ENCODE measurements at regions not wholly inside any gene's neighbourhood (a gene's known extent, or its start where the extent isn't known, plus 50 kb on each side); places are given as distances from the start of the nearest gene placed in this dataset.

GRCh38 chr12:123038966-123039365 is 58.5 kb downstream of the ARL6IP4 start:
- intact Hi-C loops (cut with micrococcal nuclease), result no loop called here
- TF ChIP-seq FOSL1 (IDR thresholded peaks at IDR 0.05; ENCODE audit: low read depth) (no peak), POLR2A (IDR thresholded peaks at IDR 0.05; ENCODE audit: borderline replicate concordance, extremely low read depth, insufficient read depth, insufficient read length) (no peak), ZFX (IDR thresholded peaks at IDR 0.05) (no peak), SRF (IDR thresholded peaks at IDR 0.05; ENCODE audit: low read depth) (no peak), CBX3 (IDR thresholded peaks at IDR 0.05; ENCODE audit: low read depth) (no peak), EZH2 (IDR thresholded peaks at IDR 0.05) (no peak), EGR1 (IDR thresholded peaks at IDR 0.05; ENCODE audit: low read depth) (no peak), ZNF274 (IDR thresholded peaks at IDR 0.05; ENCODE audit: low read depth, low read length) (no peak), REST (IDR thresholded peaks at IDR 0.05; ENCODE audit: low read depth) (no peak), TCF7L2 (IDR thresholded peaks at IDR 0.05; ENCODE audit: borderline replicate concordance, extremely low read depth, insufficient read depth, insufficient read length) (no peak), ATF3 (IDR thresholded peaks at IDR 0.05) (no peak), YY1 (IDR thresholded peaks at IDR 0.05; ENCODE audit: extremely low read depth, insufficient replicate concordance, low read depth, low read length) (no peak), EZH2phosphoT487 (IDR thresholded peaks at IDR 0.05; ENCODE audit: borderline replicate concordance) (no peak), CTCF (IDR thresholded peaks at IDR 0.05 in 2 of 3, conservative IDR thresholded peaks at IDR 0.05 in 1 of 3; ENCODE audit: borderline replicate concordance in 1 of 3, insufficient read depth in 1 of 3, low read depth in 2 of 3, low read length in 2 of 3) (no peak), ELF1 (IDR thresholded peaks at IDR 0.05; ENCODE audit: borderline replicate concordance, low read depth) (no peak), SIN3A (IDR thresholded peaks at IDR 0.05; ENCODE audit: low read depth) (no peak), POLR2AphosphoS5 (IDR thresholded peaks at IDR 0.05; ENCODE audit: low read depth, low read length) (no peak), MAX (IDR thresholded peaks at IDR 0.05) (no peak), ZBTB33 (IDR thresholded peaks at IDR 0.05; ENCODE audit: extremely low read depth, insufficient replicate concordance, low read length) (no peak)
- Histone ChIP-seq H3K4me1 (ENCODE audit: control insufficient read depth in 1 of 2, insufficient read depth in 2 of 2, low read length in 2 of 2) (peaks cover 0 to 8% of the 10 kb centered on the region in 2 experiments; a peak in 1 of 4 replicates), H3K9me3 (ENCODE audit: control insufficient read depth in 1 of 2, insufficient read depth in 1 of 2, low read depth in 1 of 2, low read length in 2 of 2) (no peaks in the 10 kb centered on the region), H3K79me2 (ENCODE audit: insufficient read depth, low read length) (no peaks in the 10 kb centered on the region), H3K4me3 (replicated peaks in 1 of 2; ENCODE audit: low read depth in 1 of 2, low read length in 2 of 2) (no peak overlapping the region), H3K4me2 (ENCODE audit: low read length) (no peak overlapping the region), H3K36me3 (ENCODE audit: control insufficient read depth in 1 of 2, insufficient read depth in 2 of 2, low read length in 2 of 2) (no peaks in the 10 kb centered on the region), H4K20me1 (ENCODE audit: insufficient read depth) (no peaks in the 10 kb centered on the region; the same call in 1 of the 2 replicates), H3K27me3 (ENCODE audit: insufficient read depth, low read length) (no peaks in the 10 kb centered on the region), H2AFZ (ENCODE audit: low read depth, low read length, poor library complexity, severe bottlenecking) (no peak overlapping the region), H3K9me2 (ENCODE audit: insufficient read depth) (no peaks in the 10 kb centered on the region), H3K9ac (ENCODE audit: low read length) (no peak overlapping the region), H3K27ac (ENCODE audit: low read depth, low read length) (no peak overlapping the region)
- ChIA-PET CTCF (no interaction called here), RAD21 (ENCODE audit: low non-redundant PET in 1 of 2, low total read pairs in 2 of 2, uncharacterized antibody in 2 of 2, unreplicated experiment in 2 of 2) (no interaction called here), POLR2A (no interaction called here)
- BruUV-seq (replicated peaks), result no TSS peak
- DNase-seq (ENCODE audit: low read depth, low spot score) (no peak), ATAC-seq (no peak)

Measured in HCT116 (cell line).